ENCODE measurements at regions not wholly inside any gene's neighbourhood (a gene's known extent, or its start where the extent isn't known, plus 50 kb on each side); places are given as distances from the start of the nearest gene placed in this dataset.

- peak overlapping the region in 1 of 2 donors; percentile 13 for H3K27ac ChIP-seq
- no peaks in the 10 kb centered on the region for H3K36me3 ChIP-seq
- intact Hi-C loops (cut with DNase I; ENCODE audit: low total_unique reads): no loop called here
Observed at GRCh38 chr14:22086131-22086530, 412.5 kb upstream of the OR4E1 start.

GRCh38 chr14:22084393-22085281 lies 411.0 kb upstream of the OR4E1 start:
- H3K9me3 ChIP-seq: no peaks in the 10 kb centered on the region
- no peak overlapping the region for H3K4me3 ChIP-seq
- H3K27ac ChIP-seq: no peak overlapping the region
- no peaks in the 10 kb centered on the region for H3K4me1 ChIP-seq
- H3K36me3 ChIP-seq: no peaks in the 10 kb centered on the region
- peak; percentile 53 to 56 for TF ChIP-seq CTCF (IDR thresholded peaks at IDR 0.05)
- intact Hi-C loops (cut with DNase I; ENCODE audit: low total_unique reads): no loop called here
- no peak for DNase-seq
- H3K27me3 ChIP-seq: no peaks in the 10 kb centered on the region

More at GRCh38 chr14:22086131-22086530, 412.5 kb upstream of the OR4E1 start:
- H3K9me3 ChIP-seq: no peaks in the 10 kb centered on the region
- TF ChIP-seq CTCF (IDR thresholded peaks at IDR 0.05): no peak
- no peak for DNase-seq
- H3K4me3 ChIP-seq: no peak overlapping the region
- H3K27me3 ChIP-seq: no peaks in the 10 kb centered on the region
- H3K4me1 ChIP-seq: no peaks in the 10 kb centered on the region

GRCh38 chr14:22081337-22081736 lies 407.7 kb upstream of the OR4E1 start:
- no peaks in the 10 kb centered on the region for H3K27me3 ChIP-seq
- intact Hi-C loops (cut with DNase I; ENCODE audit: low total_unique reads): no loop called here
- DNase-seq: no peak
- H3K4me3 ChIP-seq: no peak overlapping the region
- TF ChIP-seq CTCF (IDR thresholded peaks at IDR 0.05): no peak
- H3K36me3 ChIP-seq: no peaks in the 10 kb centered on the region
- H3K4me1 ChIP-seq: no peaks in the 10 kb centered on the region
- H3K9me3 ChIP-seq: no peaks in the 10 kb centered on the region
- H3K27ac ChIP-seq: no peak overlapping the region

- H3K36me3 ChIP-seq: no peaks in the 10 kb centered on the region
- DNase-seq: no peak
- no peak overlapping the region for H3K4me3 ChIP-seq
- TF ChIP-seq CTCF (IDR thresholded peaks at IDR 0.05): no peak
- no peaks in the 10 kb centered on the region for H3K4me1 ChIP-seq
- no peaks in the 10 kb centered on the region for H3K27me3 ChIP-seq
- H3K27ac ChIP-seq: no peak overlapping the region
- intact Hi-C loops (cut with DNase I; ENCODE audit: low total_unique reads): no loop called here
- no peaks in the 10 kb centered on the region for H3K9me3 ChIP-seq
Observed at GRCh38 chr14:22079766-22080165, 406.1 kb upstream of the OR4E1 start.

- Histone ChIP-seq H3K4me1 (peaks cover 0 to 3% (median 0%) of the 10 kb centered on the region in 4 donors), H3K36me3 (no peaks in the 10 kb centered on the region), H3K4me3 (no peak overlapping the region), H3K27me3 (no peaks in the 10 kb centered on the region), H3K9me3 (no peaks in the 10 kb centered on the region), H3K27ac (no peak overlapping the region)
- intact Hi-C loops (cut with DNase I; ENCODE audit: low total_unique reads): no loop called here
- no peak for TF ChIP-seq CTCF (IDR thresholded peaks at IDR 0.05)
- no peak for DNase-seq
Observed at GRCh38 chr14:22073801-22074200, 400.2 kb upstream of the OR4E1 start.
